Coronary artery (tissue), 2 donors: ENCODE measurements at regions not wholly inside any gene's neighbourhood (a gene's known extent, or its start where the extent isn't known, plus 50 kb on each side); places are given as distances from the start of the nearest gene placed in this dataset.
A peak's percentile ranks its signal among the peaks of the same experiment; 100 is the strongest.

Source experiments
- DNase-seq: peaks from one replicate; pipeline ENCODE4 v3.0.0-alpha.2; 2017; ENCODE audit warnings: low spot score
- H3K27ac ChIP-seq, 2 donors: fragments of 200-600 bp; sonication (generic); one replicate each; pipeline ENCODE4 v1.5.1; 2016 to 2019
- H3K4me3 ChIP-seq: fragments of 200-600 bp; sonication (generic); 2 replicates; pipeline ENCODE4 v1.5.1; 2016; ENCODE audit warnings: mild to moderate bottlenecking, moderate library complexity
- TF ChIP-seq, protein P1 (sequence below): fragments of 200-600 bp; sonication (generic); IDR thresholded peaks from one replicate; pipeline ENCODE4 v1.5.1; 2019; ENCODE audit warnings: antibody characterized with exemption

DNA sequence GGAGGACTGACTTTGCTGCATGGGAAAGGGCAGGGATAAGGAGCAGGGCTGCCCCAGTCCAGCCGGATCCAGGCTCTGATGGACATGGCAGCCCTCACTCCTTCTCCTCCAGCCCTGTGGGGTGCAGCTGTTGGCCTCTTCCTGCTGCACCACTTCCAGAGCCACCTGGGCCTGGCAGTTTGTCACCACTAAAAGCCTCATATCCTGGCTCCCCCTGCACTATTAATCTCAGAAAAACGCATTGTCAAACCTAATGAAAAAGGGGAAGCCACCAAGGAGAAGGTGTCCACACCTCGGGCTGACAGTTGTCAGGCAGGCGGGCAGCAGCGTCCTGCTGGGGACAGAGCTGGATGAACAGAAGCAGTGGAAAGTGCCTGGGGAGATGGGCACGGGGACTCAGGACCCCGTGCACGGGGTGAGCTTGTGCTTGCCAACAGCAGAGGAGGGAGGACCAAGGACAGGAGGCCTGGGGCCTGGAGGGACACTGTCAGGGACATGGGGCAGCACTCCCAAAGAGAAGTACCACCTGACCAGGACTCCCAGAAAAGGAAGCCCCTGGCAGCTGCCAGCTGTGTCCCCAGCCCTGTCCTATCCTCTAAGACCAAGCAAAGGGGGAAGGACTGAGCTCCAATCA, 151.1 kb upstream of the TSHZ3 start:
- no peak overlapping the region for H3K27ac ChIP-seq
- DNase-seq, result peak; percentile 62
- TF ChIP-seq, protein P1, sequence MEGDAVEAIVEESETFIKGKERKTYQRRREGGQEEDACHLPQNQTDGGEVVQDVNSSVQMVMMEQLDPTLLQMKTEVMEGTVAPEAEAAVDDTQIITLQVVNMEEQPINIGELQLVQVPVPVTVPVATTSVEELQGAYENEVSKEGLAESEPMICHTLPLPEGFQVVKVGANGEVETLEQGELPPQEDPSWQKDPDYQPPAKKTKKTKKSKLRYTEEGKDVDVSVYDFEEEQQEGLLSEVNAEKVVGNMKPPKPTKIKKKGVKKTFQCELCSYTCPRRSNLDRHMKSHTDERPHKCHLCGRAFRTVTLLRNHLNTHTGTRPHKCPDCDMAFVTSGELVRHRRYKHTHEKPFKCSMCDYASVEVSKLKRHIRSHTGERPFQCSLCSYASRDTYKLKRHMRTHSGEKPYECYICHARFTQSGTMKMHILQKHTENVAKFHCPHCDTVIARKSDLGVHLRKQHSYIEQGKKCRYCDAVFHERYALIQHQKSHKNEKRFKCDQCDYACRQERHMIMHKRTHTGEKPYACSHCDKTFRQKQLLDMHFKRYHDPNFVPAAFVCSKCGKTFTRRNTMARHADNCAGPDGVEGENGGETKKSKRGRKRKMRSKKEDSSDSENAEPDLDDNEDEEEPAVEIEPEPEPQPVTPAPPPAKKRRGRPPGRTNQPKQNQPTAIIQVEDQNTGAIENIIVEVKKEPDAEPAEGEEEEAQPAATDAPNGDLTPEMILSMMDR, result no peak

DNA sequence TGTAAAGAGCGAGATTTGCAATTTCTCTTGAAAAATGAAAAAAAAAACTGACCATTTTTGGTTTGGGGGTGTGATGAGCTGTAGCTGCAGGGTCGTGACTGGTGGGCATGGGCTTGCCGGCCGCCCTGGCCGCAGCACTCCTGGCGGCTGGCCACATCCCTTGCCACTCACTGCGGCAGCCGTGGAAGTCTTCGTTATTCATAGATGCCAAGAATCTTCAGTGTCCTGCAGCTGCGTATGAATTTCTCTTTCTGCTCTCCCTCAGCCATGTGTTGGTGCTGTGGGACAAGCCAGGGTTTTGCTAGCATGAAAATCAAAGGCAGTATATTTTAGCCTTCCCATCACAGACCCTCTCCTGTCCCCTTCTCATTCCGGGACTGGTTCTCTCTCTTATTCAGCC, 151.7 kb upstream of the TSHZ3 start:
- Histone ChIP-seq H3K4me3 (no peak overlapping the region), H3K27ac (no peak overlapping the region)
- DNase-seq, result no peak
- TF ChIP-seq, protein P1, result no peak

More for the DNA sequence above, 151.1 kb upstream of the TSHZ3 start:
- H3K4me3 ChIP-seq, result no peak overlapping the region

DNA sequence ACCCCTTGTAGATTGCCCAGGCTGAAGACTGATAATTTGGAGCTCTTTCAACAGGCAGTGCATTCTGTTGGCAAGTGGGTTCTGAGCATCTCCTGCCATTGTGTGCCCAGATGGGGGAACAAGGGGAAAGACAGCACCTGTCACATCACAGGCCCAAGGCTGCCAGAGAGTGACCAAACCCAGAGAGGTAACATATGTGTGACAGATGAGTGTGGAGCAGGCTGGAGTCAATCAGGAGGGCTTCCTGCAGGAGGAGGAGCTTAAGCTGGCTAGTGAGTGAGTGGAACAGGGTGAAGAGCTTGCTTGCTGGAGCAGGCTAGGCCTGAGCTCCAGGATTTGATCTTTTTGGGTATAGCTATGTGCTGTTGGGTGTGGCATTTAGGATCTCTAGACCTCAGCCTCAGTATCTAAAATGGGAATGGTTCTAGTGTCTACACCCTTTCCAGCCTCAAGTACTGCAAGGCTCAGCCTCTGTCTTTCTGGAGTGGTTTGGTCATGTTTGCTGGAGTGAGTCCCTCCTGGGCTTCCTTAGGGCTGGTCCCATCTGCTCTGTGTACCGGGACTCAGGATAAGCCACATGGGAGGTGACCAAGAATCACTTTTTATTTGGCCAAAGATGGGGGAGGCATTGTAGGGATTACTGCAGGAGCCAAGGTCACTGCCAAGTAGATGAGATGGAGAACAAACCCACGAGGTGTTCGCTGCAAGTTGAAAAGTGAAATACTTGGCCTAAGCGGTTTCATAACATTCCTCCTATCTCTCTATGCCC, 152.4 kb upstream of the TSHZ3 start:
- Histone ChIP-seq H3K4me3 (no peak overlapping the region), H3K27ac (no peak overlapping the region)
- no peak for DNase-seq
- TF ChIP-seq, protein P1, result no peak

DNA sequence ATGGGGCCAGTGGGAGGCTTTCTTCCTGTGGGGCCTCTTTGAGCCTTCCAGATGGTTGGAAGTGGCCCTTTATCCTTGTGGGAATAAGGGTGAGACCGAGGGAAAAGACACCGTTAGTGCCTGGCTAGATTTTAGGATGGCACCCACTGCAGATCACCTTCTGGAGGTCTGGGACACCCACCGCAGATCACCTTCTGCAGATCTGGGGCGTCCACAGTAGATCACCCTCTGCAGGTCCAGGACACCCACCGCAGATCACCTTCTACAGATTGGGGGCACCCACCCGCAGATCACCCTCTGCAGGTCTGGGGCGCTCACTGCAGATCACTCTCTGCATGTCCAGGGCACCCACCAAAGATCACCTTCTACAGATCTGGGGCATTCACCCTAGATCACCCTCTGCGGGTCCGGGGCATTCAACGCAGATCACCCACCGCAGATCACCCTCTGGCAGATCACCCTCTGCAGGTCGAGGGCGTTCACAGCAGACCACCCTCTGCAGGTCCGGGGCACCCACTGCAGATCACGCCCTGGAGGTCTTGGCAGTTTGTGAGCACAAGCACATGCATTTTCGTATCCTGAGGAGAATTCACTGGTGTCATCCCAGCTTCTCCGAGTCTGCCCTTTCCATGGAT, 153.4 kb upstream of the TSHZ3 start:
- TF ChIP-seq, protein P1, result no peak

DNA sequence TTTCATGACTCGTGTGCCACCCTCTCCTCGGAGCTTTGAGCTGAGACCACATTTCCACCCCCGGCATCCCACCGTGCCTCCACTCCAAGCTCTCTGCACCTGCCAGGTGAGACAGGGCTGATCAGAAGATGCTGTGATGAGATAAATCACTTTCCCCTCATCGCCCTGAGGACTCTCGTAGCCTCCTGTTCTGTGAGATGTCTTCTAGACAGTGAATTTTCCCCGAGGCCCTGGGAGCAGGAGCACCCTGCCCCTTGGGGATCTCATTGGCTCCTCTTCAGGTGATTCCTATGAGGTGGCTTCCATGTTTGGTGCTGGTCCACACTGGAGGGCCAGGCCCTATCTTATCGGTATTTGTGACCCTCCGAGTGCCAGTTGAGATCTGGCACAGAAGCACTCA, 154.0 kb upstream of the TSHZ3 start:
- no peak overlapping the region for H3K27ac ChIP-seq
- H3K4me3 ChIP-seq, result no peak overlapping the region
- TF ChIP-seq, protein P1, result no peak
- no peak for DNase-seq

More for the DNA sequence above, 153.4 kb upstream of the TSHZ3 start:
- Histone ChIP-seq H3K27ac (no peak overlapping the region), H3K4me3 (no peak overlapping the region)
- no peak for DNase-seq

DNA sequence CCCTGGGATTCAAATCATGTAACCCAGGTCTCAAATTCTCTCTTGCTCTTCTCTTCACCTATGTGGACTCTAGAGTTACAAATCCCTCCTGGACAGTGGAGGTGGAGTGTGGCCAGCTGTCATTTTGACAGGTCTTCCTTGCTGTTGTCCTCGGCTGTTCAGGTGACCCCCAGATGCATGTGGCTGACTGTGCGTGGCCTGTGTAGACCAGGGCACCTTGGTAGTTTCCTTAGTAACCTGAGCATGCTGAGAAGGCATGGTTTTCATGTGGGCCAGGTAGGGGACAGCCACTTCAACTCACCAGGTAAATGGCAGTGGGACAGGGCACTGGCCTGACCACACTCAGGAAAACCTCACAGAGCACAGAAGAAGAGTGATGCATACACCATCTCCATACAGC, 155.0 kb upstream of the TSHZ3 start:
- DNase-seq, result no peak
- TF ChIP-seq, protein P1, result no peak
- H3K27ac ChIP-seq, result no peak overlapping the region
- H3K4me3 ChIP-seq, result no peak overlapping the region
